Left ventricle myocardium inferior (tissue), 1 donor: ENCODE measurements at regions not wholly inside any gene's neighbourhood (a gene's known extent, or its start where the extent isn't known, plus 50 kb on each side); places are given as distances from the start of the nearest gene placed in this dataset.

Experiments
- DNase-seq: peaks from one replicate; pipeline ENCODE4 v3.0.0-alpha.2; 2020
- H3K27ac ChIP-seq: fragments of 200-600 bp; replicated peaks from 2 replicates; pipeline ENCODE4 v1.8.0; 2021
- H3K27me3 ChIP-seq: fragments of 200-600 bp; 2 replicates; pipeline ENCODE4 v1.8.0; 2021; ENCODE audit warnings: low read depth
- H3K36me3 ChIP-seq: fragments of 200-600 bp; 2 replicates; pipeline ENCODE4 v1.8.0; 2021
- H3K4me1 ChIP-seq: fragments of 200-600 bp; 2 replicates; pipeline ENCODE4 v1.8.0; 2021
- H3K4me3 ChIP-seq: fragments of 200-600 bp; 2 replicates; pipeline ENCODE4 v1.8.0; 2021; ENCODE audit warnings: mild to moderate bottlenecking, moderate library complexity
- H3K9me3 ChIP-seq: fragments of 200-600 bp; replicated peaks from 2 replicates; pipeline ENCODE4 v1.8.0; 2021
- CTCF ChIP-seq: fragments of 200-600 bp; IDR thresholded peaks from 2 replicates; pipeline ENCODE4 v1.8.0; 2021; ENCODE audit warnings: antibody characterized with exemption, mild to moderate bottlenecking, borderline replicate concordance
- intact Hi-C: fragments of 100-400 bp; cut with micrococcal nuclease; formaldehyde crosslinking; loops from one replicate; pipeline ENCODE4 v1.11.0; 2022
- donor health status: DM: no; HTN: yes; CAD: no; lungs with severe emphysema.

- H3K27me3 ChIP-seq: peaks cover 34% of the 10 kb centered on the region
- H3K9me3 ChIP-seq: no peaks in the 10 kb centered on the region
- H3K27ac ChIP-seq: no peak overlapping the region
- no peak for TF ChIP-seq CTCF
- DNase-seq: no peak
- intact Hi-C loops: no loop called here
- H3K4me1 ChIP-seq: no peaks in the 10 kb centered on the region
- H3K36me3 ChIP-seq: no peaks in the 10 kb centered on the region
- H3K4me3 ChIP-seq: no peak overlapping the region
Measured at GRCh38 chr14:98187281-98187680, 1084.7 kb downstream of the BCL11B start.

- Histone ChIP-seq H3K27ac (no peak overlapping the region), H3K9me3 (no peaks in the 10 kb centered on the region), H3K4me3 (no peak overlapping the region), H3K27me3 (peaks cover 39% of the 10 kb centered on the region), H3K36me3 (no peaks in the 10 kb centered on the region), H3K4me1 (no peaks in the 10 kb centered on the region)
- no peak for DNase-seq
- no peak for TF ChIP-seq CTCF
- intact Hi-C loops: no loop called here
Measured at GRCh38 chr14:98189062-98189461, 1082.9 kb downstream of the BCL11B start.

GRCh38 chr14:98189511-98189910 lies 1082.5 kb downstream of the BCL11B start:
- no peak for TF ChIP-seq CTCF
- H3K9me3 ChIP-seq: no peaks in the 10 kb centered on the region
- no peak overlapping the region for H3K27ac ChIP-seq
- no peaks in the 10 kb centered on the region for H3K4me1 ChIP-seq
- no peaks in the 10 kb centered on the region for H3K36me3 ChIP-seq
- H3K4me3 ChIP-seq: no peak overlapping the region
- no peak for DNase-seq
- peaks cover 39% of the 10 kb centered on the region for H3K27me3 ChIP-seq
- intact Hi-C loops: no loop called here

- no peak for DNase-seq
- Histone ChIP-seq H3K4me3 (no peak overlapping the region), H3K9me3 (no peaks in the 10 kb centered on the region), H3K27ac (no peak overlapping the region), H3K36me3 (no peaks in the 10 kb centered on the region), H3K27me3 (peaks cover 37% of the 10 kb centered on the region), H3K4me1 (no peaks in the 10 kb centered on the region)
- no peak for TF ChIP-seq CTCF
- intact Hi-C loops: no loop called here
Measured at GRCh38 chr14:98189944-98190343, 1082.1 kb downstream of the BCL11B start.

GRCh38 chr14:98192946-98193345 lies 1079.1 kb downstream of the BCL11B start:
- H3K9me3 ChIP-seq: no peaks in the 10 kb centered on the region
- intact Hi-C loops: no loop called here
- no peak overlapping the region for H3K4me3 ChIP-seq
- DNase-seq: no peak
- H3K27me3 ChIP-seq: peaks cover 38% of the 10 kb centered on the region
- H3K4me1 ChIP-seq: no peaks in the 10 kb centered on the region
- no peak overlapping the region for H3K27ac ChIP-seq
- TF ChIP-seq CTCF: no peak
- H3K36me3 ChIP-seq: no peaks in the 10 kb centered on the region

- intact Hi-C loops: no loop called here
- H3K36me3 ChIP-seq: no peaks in the 10 kb centered on the region
- H3K4me1 ChIP-seq: no peaks in the 10 kb centered on the region
- H3K4me3 ChIP-seq: no peak overlapping the region
- no peak overlapping the region for H3K27ac ChIP-seq
- H3K27me3 ChIP-seq: peaks cover 44% of the 10 kb centered on the region
- no peak for TF ChIP-seq CTCF
- DNase-seq: no peak
- no peaks in the 10 kb centered on the region for H3K9me3 ChIP-seq
Measured at GRCh38 chr14:98194821-98195220, 1077.2 kb downstream of the BCL11B start.
